ENCODE measurements at regions not wholly inside any gene's neighbourhood (a gene's known extent, or its start where the extent isn't known, plus 50 kb on each side); places are given as distances from the start of the nearest gene placed in this dataset.

DNA sequence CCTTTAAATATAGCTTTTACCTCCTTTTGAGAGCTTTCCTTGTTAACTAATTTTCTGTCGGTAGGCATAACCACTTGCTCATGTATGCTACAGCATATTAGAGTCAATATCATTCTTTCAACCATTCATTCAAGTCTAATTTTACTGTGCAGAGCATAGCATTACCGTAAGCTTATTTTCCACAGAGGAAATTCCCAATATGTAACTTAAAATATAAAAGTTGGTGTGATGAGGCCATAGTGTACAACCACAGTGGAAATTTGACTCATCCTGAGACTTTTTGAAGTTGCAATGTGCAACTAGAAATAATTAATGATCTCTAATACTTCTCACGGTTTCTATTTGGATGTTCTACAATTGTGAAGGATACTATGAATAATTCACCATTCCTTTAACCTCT is 80.6 kb upstream of the KLF6 start:
- H3K27me3 ChIP-seq (ENCODE audit: low read length): no peaks in the 10 kb centered on the region
- no peak overlapping the region for H3K4me2 ChIP-seq (ENCODE audit: low read depth, low read length, poor library complexity, severe bottlenecking)
- H3F3A ChIP-seq (ENCODE audit: insufficient read depth): no peaks in the 10 kb centered on the region
- no peak overlapping the region for H3K9ac ChIP-seq (ENCODE audit: low read length)
- no peaks in the 10 kb centered on the region for H4K20me1 ChIP-seq (ENCODE audit: low read depth, low read length)
- no peak overlapping the region for H3K27ac ChIP-seq (ENCODE audit: low read depth, low read length)
- TF ChIP-seq EZH2phosphoT487 (conservative IDR thresholded peaks at IDR 0.05; ENCODE audit: low read length): no peak
- TF ChIP-seq, protein P1, sequence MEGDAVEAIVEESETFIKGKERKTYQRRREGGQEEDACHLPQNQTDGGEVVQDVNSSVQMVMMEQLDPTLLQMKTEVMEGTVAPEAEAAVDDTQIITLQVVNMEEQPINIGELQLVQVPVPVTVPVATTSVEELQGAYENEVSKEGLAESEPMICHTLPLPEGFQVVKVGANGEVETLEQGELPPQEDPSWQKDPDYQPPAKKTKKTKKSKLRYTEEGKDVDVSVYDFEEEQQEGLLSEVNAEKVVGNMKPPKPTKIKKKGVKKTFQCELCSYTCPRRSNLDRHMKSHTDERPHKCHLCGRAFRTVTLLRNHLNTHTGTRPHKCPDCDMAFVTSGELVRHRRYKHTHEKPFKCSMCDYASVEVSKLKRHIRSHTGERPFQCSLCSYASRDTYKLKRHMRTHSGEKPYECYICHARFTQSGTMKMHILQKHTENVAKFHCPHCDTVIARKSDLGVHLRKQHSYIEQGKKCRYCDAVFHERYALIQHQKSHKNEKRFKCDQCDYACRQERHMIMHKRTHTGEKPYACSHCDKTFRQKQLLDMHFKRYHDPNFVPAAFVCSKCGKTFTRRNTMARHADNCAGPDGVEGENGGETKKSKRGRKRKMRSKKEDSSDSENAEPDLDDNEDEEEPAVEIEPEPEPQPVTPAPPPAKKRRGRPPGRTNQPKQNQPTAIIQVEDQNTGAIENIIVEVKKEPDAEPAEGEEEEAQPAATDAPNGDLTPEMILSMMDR (IDR thresholded peaks at IDR 0.05; ENCODE audit: insufficient read depth, low read length, poor library complexity, severe bottlenecking): no peak
- no peaks in the 10 kb centered on the region for H3K9me2 ChIP-seq (replicated peaks; ENCODE audit: insufficient read depth, low read length)
- H2AFZ ChIP-seq (ENCODE audit: low read depth, low read length, severe bottlenecking): no peak overlapping the region
- no peaks in the 10 kb centered on the region for H3K9me3 ChIP-seq (ENCODE audit: insufficient read depth, low read length)
- no peaks in the 10 kb centered on the region for H3K36me3 ChIP-seq (ENCODE audit: low read length)
- no peaks in the 10 kb centered on the region for H3K79me2 ChIP-seq (ENCODE audit: insufficient read depth, low read length)
- no peak overlapping the region for H3K4me3 ChIP-seq (ENCODE audit: insufficient read depth, low read length, poor library complexity, severe bottlenecking)

DNA sequence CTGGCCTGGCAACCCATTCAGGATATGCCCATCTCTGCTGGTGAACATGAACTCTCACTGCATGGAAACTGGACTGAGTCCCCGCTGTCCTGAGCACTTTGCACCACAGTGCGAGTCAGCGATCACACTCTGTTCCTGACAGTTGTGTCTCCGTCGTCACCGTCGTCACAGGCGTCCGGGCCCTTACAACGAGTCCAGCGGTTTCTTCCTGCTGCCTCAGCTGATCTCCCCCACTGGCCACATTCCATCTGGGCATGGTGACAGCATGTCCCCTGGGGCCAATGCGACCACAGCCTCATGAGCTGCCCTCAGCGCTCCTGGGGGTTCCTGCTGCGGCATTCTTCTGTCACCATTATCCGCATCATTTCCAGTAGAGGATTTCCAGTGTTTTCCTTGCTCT is 76.8 kb upstream of the KLF6 start:
- TF ChIP-seq EZH2phosphoT487 (conservative IDR thresholded peaks at IDR 0.05; ENCODE audit: low read length): no peak
- TF ChIP-seq, protein P1 (IDR thresholded peaks at IDR 0.05; ENCODE audit: insufficient read depth, low read length, poor library complexity, severe bottlenecking): no peak
- Histone ChIP-seq H3K79me2 (ENCODE audit: insufficient read depth, low read length) (no peaks in the 10 kb centered on the region), H3K36me3 (ENCODE audit: low read length) (no peaks in the 10 kb centered on the region), H3K27me3 (ENCODE audit: low read length) (no peaks in the 10 kb centered on the region), H3K4me2 (ENCODE audit: low read depth, low read length, poor library complexity, severe bottlenecking) (no peak overlapping the region), H3K9me2 (replicated peaks; ENCODE audit: insufficient read depth, low read length) (no peaks in the 10 kb centered on the region), H4K20me1 (ENCODE audit: low read depth, low read length) (no peaks in the 10 kb centered on the region), H3K9ac (ENCODE audit: low read length) (no peak overlapping the region), H3K27ac (ENCODE audit: low read depth, low read length) (no peak overlapping the region), H3K4me3 (ENCODE audit: insufficient read depth, low read length, poor library complexity, severe bottlenecking) (no peak overlapping the region), H3K9me3 (ENCODE audit: insufficient read depth, low read length) (no peaks in the 10 kb centered on the region), H3F3A (ENCODE audit: insufficient read depth) (no peaks in the 10 kb centered on the region), H2AFZ (ENCODE audit: low read depth, low read length, severe bottlenecking) (no peak overlapping the region)

DNA sequence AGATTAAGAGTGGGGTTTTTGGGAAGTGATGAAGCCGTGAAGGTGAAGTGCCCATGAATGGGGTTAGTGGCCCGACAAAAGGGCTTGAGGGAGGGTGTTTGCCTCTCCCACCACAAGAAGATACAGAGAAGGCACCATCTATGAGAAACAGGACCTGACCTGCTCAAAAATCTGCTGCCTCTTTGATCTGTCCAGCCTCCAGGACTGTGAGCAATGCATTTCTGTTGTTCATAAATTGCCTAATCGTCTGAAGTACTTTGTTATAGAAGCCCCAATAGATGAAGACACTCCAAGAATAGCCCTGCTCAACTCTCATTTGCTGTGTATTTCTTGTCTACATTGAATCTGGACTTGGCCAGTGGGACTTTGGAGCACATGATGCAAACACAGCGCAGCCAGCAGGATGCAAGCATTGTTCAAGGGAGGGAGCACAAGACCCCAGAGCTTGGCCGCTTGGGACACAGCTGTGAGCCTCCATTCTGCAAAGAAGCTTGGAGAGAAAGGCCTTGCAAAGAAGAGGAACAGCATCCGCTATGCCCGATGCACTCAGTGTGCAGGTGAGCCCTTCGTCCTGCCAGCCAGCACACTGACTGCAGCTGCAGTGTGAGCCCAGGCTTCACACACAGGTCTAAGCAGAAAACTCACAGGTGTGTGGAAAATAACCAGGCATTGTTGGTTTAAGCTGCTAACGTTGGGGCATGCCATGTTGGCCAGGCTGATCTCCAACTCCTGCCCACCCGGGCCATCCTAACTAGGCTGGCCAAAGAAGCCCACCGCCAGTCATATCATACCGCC is 73.2 kb upstream of the KLF6 start:
- Histone ChIP-seq H3K27me3 (ENCODE audit: low read length) (no peaks in the 10 kb centered on the region), H2AFZ (ENCODE audit: low read depth, low read length, severe bottlenecking) (no peak overlapping the region), H3K4me2 (ENCODE audit: low read depth, low read length, poor library complexity, severe bottlenecking) (no peak overlapping the region), H3K9me2 (replicated peaks; ENCODE audit: insufficient read depth, low read length) (no peaks in the 10 kb centered on the region), H3K9me3 (ENCODE audit: insufficient read depth, low read length) (no peaks in the 10 kb centered on the region), H3K79me2 (ENCODE audit: insufficient read depth, low read length) (no peaks in the 10 kb centered on the region), H4K20me1 (ENCODE audit: low read depth, low read length) (no peaks in the 10 kb centered on the region), H3K9ac (ENCODE audit: low read length) (no peak overlapping the region), H3K27ac (ENCODE audit: low read depth, low read length) (no peak overlapping the region), H3F3A (ENCODE audit: insufficient read depth) (no peaks in the 10 kb centered on the region), H3K36me3 (ENCODE audit: low read length) (no peaks in the 10 kb centered on the region), H3K4me3 (ENCODE audit: insufficient read depth, low read length, poor library complexity, severe bottlenecking) (no peak overlapping the region)
- no peak for TF ChIP-seq EZH2phosphoT487 (conservative IDR thresholded peaks at IDR 0.05; ENCODE audit: low read length)
- TF ChIP-seq, protein P1 (IDR thresholded peaks at IDR 0.05; ENCODE audit: insufficient read depth, low read length, poor library complexity, severe bottlenecking): no peak
